CD4-positive, alpha-beta T cell treated with Interleukin-17A for 1 hour (primary cell): ENCODE measurements at regions not wholly inside any gene's neighbourhood (a gene's known extent, or its start where the extent isn't known, plus 50 kb on each side); places are given as distances from the start of the nearest gene placed in this dataset.
"Not testable (repeated sequence)": the region's sequence is repeated elsewhere in the genome, so short reads cannot be mapped to it uniquely, and the experiment has no call there.

Experiments
- DNase-seq: peaks from one replicate; pipeline ENCODE4 v3.0.0-alpha.2; 2020

DNA sequence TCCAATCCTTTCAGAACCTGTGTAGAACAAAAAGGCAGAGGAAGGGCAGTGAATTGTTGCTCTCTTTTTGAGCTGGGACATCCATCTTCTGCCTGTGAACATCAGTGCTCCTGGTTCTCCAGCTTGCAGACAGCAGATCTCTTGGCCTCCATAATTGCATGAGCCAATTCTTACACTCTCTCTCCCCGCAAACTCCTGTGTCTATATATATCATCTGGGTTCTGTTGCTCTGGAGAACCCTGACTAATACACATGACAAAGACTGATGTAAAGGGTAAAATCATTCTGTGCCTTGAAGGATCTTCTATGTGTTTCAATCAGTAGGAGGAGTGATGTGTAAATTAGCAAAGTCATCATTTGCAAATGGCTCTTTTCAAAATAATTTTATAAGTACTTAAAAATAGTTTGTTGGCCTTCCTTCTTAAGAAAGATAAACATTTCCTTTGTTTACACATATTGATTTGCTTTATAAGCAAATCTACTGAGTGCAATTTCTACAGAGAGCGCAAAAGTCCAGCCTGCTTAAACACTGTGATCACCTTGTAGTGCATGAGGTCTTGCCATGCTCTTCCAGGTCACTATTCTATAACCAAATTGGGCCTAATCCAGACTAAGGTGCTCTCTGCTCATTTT is 154.9 kb upstream of the ANKRD28 start:
- DNase-seq = no peak

DNA sequence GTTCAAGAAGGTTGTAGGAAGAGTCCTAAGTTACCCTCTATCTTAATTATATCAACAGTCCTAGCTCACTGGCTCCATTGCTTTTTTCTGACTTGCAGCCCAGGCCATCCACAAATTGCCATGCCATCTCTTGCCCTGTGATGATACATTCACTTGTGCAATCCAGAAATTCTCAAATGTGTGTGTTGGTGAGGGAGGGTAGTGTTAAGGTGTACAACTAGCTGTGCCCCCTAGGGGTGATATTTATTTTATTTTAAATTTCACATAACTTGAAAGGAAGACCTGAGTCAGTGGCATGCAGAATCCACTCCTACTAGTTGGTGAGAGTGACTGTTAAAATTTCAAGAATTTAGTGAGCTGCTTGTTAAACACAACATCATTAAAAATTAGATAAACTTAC is 156.1 kb upstream of the ANKRD28 start:
- peak; percentile 9 for DNase-seq

DNA sequence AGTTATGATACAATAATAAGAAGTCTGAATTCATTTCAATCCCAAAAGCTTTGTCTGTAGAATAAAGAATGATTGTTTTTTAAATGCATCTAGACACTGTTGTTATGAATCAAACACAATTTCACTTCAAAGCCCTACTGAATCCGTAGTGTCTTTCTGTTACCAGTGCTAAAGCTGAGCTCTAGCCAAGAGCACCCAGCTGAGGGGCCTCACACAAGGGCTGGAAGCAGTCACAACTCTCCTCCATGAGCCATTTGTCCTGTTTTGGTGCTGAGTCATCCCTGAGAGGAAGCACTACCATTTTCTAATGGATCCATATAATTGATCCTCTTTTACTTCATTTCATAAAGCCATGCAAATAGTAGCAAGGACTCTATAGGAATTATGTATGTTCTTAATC is 158.2 kb upstream of the ANKRD28 start:
- DNase-seq = no peak

DNA sequence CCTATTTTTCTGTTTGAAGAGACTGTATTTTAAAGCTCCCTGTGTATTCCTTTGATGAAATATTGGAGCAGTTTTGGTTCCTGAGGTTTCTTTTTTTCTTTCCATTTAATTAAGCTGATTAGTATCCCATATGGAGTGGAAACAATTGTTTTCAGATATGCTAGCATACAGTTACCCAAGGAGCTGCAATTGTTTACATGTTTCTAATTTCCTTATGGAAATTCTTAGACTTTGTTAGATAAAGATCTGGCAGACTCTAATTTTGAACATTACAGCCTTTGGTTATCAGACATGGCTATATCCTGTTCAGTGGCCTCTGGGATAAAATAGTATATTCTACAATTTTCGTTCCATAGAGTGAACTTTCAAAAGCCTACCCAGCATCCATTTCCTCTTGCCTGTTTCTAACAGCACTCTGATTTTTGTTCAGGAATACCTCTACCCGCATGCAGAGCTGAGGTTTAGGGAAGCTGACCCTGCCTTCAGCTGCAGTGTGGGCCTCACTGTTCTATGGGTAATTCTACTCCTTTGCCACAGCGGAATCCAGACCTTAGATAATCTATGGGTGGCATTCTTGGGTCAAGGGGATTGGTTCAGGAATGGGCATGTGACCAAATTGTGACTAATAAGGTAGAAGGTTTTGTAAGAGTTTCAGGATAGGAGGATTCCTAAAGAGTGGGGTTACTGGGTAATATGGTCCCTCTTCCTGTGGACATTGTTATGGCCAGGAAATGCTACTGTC is 161.1 kb upstream of the ANKRD28 start:
- DNase-seq = no peak

DNA sequence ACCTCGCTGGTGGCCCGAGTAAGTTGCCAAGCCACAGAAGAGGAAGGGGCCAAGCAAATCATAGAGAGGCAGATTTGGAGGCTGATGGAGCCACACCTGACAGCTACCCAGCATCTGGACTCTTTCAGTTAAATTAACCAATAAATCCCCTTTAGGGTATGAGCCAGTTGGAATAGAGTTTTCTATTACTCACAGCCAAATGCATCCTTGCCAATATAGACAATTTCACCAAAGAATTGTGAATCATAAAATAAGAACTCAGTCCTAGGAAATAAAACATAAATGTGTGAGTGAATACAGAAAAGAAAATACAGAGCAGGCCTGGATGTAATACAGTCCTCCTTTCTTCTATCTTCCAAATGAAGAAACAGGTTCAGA is 161.6 kb upstream of the ANKRD28 start:
- no peak for DNase-seq

DNA sequence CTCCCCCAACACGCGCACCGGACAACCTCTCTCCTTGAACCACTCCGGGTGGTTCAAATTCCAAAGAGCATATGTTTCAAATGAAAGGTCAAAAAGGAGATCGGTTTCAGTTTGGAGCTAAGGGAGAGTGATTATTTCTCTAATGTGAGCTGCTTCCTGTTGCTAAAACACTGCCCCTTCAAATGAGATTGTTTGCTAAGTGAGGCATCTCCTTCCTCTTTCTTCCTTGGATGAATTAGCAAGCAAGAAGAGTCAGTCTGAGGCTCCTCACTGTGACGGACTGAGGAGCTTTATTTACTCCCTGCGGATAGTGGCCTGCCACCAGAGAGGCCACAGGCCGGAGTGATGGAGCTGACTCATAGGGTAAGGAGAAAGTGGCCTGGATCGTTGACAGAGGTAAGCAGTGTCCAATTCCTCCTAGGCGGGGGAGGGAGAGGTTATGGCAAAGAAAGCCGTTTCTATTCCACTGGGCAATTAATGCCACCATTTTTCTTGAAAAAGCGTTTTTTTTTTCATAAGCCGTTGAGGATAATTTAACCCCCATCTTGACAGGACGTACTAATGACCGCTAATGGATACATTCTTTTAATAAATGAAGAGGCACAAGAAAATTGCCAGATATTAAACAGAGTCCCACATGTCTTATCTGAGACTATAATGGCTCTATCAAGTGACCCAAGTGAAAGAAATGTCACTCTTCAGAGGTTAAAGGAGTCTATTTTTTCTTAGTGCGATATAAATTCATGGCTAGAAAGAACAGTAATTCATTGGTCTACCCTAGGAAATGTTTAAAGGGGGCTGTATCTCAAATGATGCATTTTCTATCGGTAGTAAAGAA is 167.0 kb upstream of the ANKRD28 start:
- DNase-seq = no peak

DNA sequence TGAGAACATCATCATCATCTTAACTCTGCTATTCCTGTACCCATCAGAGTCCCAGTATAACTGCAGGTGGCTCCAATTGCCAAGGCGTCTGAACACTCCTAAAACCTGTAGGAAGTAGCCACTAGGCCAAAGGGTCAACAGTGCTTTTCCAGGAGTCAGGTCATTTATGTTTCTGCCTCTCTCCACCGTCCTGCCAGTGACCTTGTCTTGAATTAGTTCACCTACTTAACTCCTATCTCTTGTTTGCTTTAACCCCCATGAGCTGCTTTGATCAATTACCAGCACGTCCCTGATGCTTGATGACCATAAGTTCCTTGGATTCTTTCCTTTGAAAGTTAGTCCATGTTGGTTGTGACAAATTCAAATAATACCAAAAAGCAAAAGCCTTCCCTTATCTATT is 169.8 kb upstream of the ANKRD28 start:
- no peak for DNase-seq

DNA sequence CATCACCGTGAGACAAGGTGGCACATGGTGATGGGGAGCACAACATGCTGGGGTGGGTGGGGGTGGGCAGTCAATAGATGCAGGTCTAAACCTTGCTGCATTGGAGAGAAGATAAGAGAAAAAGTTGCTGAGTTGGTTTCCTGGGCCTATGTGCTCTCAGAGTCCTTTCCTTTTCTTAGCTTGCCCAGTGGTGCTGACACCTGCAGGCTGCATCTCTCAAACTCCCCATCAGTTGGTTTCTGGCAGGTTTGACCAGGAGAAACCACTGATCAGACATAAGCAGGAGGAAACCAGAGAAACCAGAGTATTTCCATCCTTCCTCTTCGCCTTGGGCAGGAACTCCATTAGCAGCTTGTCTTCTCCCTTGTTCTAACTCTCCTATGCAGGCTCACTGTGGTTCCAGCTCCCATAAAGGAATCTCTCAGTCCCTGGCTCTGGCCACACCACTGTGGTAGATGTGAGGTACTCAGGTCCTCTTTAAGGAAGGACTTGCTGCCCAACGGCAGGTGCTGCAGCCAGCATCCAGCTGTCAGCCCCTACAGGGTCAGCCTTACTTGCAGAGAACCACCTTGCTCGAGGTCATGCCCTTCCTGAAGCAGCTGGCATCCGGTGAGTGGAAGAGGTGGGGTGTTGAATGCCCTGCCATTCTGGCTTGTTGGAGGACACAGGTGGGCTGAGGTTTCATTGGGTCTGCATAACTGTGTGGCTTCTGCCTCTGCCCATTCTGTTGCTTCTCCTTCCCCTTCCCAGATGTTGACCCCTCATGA is 172.3 kb upstream of the ANKRD28 start:
- DNase-seq = no peak

DNA sequence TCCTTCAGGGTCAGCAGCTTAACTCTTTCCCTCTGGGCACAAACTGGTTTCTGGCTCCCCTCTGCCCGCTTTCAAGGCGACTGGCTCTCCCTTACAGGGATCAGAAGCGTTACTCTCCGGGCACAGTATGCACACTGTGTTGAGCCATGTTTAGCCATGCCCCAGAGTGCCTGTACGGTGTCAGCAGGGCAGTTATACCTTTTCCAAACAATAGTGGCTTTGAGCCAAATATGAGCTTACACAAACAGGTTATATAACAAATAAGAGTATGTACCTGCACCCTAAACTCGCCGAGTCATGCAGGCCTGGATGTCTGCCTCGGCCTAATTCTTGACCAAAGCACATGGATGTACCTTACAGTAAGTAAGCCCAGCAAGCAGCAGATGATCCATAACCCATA is 175.6 kb upstream of the ANKRD28 start:
- no peak for DNase-seq

DNA sequence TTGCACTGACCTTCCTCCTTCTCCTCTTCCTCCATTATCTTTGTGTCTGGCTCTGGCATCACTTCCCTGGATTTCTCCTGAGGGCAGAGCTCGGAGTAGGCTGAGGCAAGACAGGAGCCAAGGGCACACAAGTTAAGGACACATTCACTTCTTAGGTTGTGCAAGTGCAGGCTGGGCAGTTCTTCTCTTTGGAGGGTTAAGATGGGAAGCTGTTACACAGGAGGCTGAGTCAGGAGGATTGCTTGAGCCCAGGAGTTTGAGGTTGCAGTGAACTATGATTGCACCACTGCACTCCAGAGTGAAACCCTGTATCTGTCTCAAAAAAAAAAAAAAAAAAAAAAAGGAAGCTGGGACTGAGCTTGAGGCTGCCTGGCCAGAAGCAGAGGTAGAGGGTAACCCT is 176.2 kb upstream of the ANKRD28 start:
- no peak for DNase-seq

DNA sequence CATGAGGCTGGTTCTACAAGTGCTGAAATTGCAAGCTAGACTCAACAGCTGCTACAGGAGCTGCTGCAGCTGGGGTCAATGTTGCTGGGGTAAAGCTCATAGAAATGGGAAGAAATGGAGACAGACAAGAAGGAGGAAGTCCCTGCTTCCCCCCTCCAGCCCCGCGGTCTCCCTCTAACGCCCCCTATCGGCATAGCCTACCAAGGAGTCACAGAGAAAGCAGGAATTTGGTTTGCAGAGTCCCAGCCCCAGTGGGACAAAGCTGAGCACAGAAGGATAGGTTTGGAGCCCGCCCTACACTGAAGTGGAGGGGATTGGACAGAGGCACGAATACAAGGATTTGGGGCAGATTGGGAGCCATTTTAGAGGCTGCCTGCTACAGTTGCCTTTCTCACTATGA is 176.9 kb upstream of the ANKRD28 start:
- DNase-seq = no peak

DNA sequence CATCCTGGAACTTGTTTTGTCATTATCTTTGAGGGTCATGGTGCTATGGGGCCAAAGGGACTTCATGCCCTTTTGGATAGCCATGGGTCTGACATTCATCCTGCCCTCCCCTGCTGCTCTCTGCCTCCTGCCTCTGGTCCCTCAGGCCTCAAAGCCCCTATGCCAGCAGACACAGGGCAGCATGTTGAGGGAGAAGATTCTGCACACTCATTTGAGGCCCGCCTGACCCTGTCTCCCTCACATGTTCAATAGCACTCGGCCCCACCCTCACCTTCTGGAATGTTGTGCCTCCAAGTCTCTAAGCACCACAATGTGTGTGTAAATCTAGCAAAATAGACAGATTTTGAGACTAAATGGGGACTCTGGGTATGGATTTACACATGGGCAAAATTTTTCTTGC is 178.7 kb upstream of the ANKRD28 start:
- DNase-seq = no peak

DNA sequence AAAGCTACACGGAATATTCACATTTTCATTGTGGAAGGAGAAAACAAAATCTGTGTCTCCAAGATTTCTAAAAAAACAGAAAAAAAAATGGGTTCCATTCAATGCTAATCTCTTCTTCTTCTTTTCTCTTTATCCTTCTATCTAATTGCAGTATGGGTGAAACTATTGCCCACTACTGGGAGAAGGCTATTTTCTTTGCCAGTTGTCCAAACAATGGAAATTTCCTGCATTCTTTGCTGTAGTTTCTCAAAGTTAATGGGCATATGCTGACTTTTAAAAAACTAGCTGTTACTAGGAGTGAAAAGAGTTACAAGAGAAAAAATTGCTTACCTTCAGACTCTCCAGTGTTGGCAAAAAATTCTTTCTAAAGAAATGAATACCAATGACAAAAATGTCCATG is 179.3 kb upstream of the ANKRD28 start:
- no peak for DNase-seq

DNA sequence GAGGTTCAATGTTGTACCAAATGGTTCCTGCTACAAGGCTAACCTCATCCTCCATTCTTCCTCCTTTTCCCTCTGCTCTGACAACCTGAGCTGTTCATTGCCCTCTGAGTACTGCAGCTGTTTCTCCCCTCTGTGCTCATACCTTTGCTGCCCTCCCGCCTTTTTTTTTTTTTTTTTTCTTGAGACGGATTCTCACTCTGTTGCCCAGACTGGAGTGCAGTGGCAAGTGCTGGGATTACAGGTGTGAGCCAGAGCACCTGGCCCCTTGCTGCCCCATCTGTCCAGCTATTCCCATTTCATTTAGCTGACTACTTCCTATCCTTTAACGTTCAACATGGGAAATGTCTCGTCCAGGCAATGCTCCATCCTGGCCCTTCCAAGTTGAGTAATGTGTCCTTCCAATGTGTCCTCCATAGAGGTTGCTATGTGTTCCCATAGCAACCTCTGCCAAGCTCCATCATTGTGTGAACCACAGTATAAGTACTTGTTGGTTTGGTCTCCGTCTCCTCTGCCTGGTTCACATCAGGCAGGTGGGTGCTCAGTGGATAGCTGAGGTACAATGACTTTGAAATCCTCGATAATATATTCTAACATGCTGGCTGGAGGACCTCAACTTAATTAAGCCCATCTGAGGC is 179.9 kb upstream of the ANKRD28 start:
- DNase-seq = no peak

DNA sequence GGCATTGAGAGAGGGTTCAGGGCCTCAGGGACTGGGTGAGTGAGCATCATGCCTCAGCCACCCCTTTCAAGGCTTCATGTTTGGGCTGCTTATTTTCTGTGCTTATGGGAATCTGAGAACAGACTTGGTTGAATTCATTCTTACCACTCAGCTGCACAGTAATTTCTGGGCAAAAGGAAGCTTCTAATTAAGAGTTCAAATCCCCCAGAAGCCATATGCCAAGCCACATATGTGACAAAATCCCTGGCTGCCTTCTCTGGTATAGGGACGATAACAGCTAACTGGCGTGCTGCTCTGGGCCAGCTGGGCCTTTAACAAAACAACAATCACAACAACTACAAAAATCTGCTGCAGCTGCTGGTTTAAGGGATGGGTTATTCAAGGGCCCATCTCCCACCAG is 181.0 kb upstream of the ANKRD28 start:
- no peak for DNase-seq

DNA sequence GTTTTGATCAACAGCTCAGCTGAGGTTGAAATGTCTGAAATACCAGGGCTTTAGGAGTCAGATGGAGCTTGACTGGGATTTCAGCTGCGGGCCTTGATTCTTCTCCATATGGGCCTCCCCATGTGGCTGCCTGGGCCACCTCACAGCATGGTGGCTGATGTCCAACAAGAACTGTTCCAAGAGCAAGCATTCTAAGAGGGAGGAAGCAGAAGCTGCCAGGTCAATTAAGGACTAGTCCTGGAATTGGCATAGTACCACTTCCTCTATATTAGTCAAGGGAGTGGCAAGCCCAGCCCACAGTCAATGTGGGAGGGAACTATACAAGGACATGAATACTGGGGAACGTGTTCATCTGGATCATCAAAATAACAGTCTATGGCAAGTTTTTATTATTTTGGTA is 181.7 kb upstream of the ANKRD28 start:
- no peak for DNase-seq

DNA sequence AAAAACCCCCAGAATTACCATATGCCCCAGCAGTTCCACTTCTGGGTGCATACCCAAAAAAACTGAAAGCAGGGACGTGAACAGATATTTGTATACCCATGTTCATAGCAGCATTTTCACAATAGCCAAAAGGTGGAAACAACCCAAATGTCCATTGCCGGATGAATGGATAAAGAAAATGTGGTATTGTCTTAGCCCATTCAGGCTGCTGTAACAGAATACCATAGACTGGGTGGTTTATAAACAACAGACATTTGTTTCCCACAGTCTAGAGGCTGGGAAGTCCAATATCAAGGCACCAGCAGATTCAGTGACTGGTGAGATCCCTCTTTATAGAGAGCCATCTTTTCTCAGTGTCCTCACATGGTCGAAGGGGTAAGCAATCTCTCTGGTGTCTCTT is 182.1 kb upstream of the ANKRD28 start:
- no peak for DNase-seq

DNA sequence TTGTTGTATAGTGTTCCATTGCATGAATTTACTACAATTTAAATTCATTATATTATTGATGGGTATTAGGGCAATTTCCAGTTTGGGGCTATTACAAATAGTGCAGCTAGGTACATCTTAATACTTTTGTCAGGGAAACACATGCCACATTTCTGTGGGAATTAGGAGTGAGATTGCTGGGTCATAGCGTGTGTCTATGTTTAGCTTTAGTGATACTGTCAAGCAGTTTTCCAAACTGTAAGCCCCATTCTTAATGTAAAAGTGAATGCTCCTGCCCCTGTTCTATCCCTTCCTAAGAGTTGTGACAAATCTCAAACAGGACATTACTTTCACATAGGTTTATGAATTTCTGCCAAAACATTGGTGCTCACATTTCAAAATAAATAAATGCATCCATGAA is 184.5 kb upstream of the ANKRD28 start:
- DNase-seq = no peak

DNA sequence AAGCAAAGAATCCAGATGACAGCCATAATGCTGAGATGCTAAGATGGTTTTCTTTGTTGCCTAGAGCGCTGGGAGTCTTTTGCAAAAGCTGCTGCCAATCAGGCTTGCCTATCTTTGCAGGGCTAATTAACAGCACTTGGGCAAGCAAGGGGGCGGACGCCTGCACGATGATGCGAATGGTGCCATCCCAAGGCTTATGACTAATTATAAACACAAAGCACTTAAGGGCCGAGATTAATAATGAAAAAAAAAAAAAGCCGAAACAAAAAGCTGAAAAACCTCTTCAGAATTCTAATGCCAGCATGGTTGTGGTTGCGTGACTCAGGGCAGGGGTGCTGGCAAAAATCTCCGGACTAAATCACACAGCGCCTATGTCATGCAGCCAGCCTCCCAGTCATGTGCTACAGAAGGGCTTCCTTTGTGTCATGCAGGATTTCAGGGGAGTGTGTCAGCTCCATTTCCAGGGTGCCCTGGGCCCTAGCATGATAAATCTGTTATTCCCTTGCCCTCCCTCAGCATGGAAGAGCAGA is 185.0 kb upstream of the ANKRD28 start:
- no peak for DNase-seq

DNA sequence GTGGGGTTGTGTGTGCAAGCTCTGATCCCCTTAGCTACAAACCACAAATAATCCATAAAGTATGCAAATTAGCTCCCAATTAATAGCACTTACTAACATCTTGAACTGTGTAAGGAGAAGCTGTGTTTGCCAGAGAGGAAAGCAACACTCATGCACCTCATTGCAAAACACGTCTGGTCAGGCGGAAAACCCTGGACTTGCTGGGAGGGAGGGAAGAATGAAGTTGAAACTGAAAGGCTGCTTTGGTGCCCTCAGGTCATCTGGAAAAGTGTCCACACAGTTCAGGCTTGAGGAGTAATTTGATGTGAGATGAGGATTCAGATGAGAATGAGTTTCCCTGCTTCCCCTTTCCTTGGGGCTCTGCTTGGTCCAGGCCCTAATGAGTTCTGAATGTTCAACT is 185.5 kb upstream of the ANKRD28 start:
- DNase-seq = no peak

DNA sequence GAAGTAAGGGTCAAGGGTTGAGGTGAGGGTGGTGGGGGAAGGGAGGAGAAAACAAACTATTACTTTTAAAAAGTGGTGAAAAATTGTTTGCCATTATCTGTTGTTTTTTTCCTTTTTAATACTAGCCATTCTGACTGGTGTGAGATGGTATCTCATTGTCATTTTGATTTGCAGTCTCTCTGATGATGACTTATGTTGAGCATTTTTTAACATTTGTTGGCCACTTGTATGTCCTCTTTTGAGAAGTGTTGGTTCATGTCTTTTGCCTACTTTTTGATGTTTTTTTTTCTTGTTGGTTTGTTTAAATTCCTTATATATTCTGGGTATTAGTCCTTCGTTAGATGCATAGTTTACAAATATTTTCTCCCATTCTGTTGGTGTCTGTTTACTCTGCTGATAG is 185.9 kb upstream of the ANKRD28 start:
- no peak for DNase-seq

DNA sequence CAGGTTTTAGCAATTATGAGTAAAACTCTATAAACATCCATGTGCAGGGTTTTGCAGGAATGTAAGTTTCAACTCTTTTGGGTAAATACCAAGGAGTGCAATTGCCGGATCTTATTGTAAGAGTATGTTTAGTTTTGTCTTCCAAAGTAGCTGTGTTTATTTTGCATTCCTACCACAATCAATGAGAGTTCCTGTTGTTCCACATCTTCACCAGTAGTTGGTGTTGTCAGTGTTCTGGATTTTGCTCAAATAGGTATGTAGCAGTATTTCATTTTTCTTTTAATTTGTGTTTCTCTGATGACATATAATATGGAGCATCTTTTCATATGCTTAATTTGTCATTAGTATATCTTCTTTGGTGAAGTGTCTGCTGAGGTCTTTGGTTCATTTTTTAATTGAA is 185.1 kb upstream of the GALNT15 start:
- no peak for DNase-seq

DNA sequence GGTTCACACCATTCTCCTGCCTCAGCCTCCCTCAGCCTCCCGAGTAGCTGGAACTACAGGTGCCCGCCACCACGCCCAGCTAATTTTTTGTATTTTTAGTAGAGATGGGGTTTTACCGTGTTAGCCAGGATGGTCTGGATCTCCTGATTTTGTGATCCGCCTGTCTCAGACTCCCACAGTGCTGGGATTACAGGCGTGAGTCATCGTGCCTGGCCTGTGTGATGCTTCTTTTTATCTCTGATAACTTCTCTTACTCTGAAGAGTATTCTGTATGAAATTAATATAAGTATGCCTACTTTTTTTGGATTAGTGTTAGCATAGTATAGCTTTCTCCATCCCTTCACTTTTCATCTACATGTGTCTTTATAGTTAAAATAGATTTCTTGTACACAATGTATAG is 180.8 kb upstream of the GALNT15 start:
- not testable (repeated sequence) for DNase-seq
